Ascending aorta (tissue), 2 donors: ENCODE measurements at regions not wholly inside any gene's neighbourhood (a gene's known extent, or its start where the extent isn't known, plus 50 kb on each side); places are given as distances from the start of the nearest gene placed in this dataset.
"Not testable (repeated sequence)": the region's sequence is repeated elsewhere in the genome, so short reads cannot be mapped to it uniquely, and the experiment has no call there.

Source experiments
- DNase-seq, 2 donors: peaks; one replicate each; pipeline ENCODE4 v3.0.0-alpha.2; 2019; ENCODE audit warnings: low spot score in 2 of 2
- H3K27ac ChIP-seq, 2 donors: fragments of 200-600 bp; sonication (generic); one replicate each; pipeline ENCODE4 v1.5.1; 2016 to 2017; ENCODE audit warnings: mild to moderate bottlenecking in 1 of 2
- H3K27me3 ChIP-seq: fragments of 200-600 bp; sonication (generic); one replicate; pipeline ENCODE4 v1.5.1; 2017
- H3K36me3 ChIP-seq, 2 donors: fragments of 200-600 bp; sonication (generic); one replicate each; pipeline ENCODE4 v1.5.1; 2016
- H3K4me1 ChIP-seq, 2 donors: fragments of 200-600 bp; sonication (generic); one replicate each; pipeline ENCODE4 v1.5.1; 2016 to 2017; ENCODE audit warnings: mild to moderate bottlenecking in 1 of 2
- H3K4me3 ChIP-seq, 2 donors: fragments of 200-600 bp; sonication (generic); one replicate each; pipeline ENCODE4 v1.5.1; 2016 to 2017; ENCODE audit warnings: mild to moderate bottlenecking in 1 of 2
- H3K9me3 ChIP-seq, 2 donors: fragments of 200-600 bp; sonication (generic); one replicate each; pipeline ENCODE4 v1.5.1; 2016
- intact Hi-C: fragments of 100-400 bp; cut with DNase I; formaldehyde crosslinking; loops from one replicate; pipeline ENCODE4 v1.15.1; 2023
- TF ChIP-seq, protein P1 (sequence below), 3 experiments: fragments of 200-600 bp in 2 of 3; fragments of 450-650 bp in 1 of 3; sonication (generic) in 2 of 3; IDR thresholded peaks; one replicate each; pipeline ENCODE4 v1.5.1; 2016 to 2019; ENCODE audit warnings: antibody characterized with exemption in 3 of 3, mild to moderate bottlenecking in 1 of 3, moderate library complexity in 1 of 3

DNA sequence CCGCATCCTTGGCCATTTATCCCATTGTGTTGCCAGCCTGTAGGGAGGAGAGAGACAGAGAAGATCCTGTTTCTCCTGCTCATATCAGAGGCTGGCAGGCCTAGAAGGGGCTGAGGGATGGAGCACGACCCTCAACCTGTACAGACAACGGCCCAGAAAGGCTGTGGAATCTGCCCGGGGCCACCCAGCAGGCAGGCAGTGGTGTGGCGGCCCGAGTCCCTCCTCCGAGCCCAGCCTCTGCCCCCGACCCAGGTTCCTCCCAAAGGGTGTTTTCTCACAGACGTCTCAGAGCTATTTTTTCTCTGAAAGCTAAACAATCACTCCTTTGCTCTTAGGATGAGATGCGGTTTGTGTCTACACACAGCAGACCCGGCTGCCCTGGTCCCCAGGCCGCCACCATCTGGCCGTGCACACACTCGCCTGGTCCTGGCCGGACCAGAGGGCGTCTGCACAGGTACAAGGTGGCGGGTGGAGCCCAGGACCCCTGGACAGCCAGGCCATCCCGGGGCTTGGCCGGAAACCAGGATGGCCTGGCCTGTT is 69.3 kb downstream of the FOXL3 start:
- intact Hi-C loops = no loop called here
- Histone ChIP-seq H3K27me3 (peaks cover 14% of the 10 kb centered on the region), H3K36me3 (no peaks in the 10 kb centered on the region), H3K4me3 (no peak overlapping the region), H3K9me3 (peaks cover 0 to 5% of the 10 kb centered on the region in 2 donors), H3K27ac (no peak overlapping the region), H3K4me1 (no peaks in the 10 kb centered on the region)
- TF ChIP-seq, protein P1, sequence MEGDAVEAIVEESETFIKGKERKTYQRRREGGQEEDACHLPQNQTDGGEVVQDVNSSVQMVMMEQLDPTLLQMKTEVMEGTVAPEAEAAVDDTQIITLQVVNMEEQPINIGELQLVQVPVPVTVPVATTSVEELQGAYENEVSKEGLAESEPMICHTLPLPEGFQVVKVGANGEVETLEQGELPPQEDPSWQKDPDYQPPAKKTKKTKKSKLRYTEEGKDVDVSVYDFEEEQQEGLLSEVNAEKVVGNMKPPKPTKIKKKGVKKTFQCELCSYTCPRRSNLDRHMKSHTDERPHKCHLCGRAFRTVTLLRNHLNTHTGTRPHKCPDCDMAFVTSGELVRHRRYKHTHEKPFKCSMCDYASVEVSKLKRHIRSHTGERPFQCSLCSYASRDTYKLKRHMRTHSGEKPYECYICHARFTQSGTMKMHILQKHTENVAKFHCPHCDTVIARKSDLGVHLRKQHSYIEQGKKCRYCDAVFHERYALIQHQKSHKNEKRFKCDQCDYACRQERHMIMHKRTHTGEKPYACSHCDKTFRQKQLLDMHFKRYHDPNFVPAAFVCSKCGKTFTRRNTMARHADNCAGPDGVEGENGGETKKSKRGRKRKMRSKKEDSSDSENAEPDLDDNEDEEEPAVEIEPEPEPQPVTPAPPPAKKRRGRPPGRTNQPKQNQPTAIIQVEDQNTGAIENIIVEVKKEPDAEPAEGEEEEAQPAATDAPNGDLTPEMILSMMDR (IDR thresholded peaks at IDR 0.05) = no peak
- no peak for DNase-seq

DNA sequence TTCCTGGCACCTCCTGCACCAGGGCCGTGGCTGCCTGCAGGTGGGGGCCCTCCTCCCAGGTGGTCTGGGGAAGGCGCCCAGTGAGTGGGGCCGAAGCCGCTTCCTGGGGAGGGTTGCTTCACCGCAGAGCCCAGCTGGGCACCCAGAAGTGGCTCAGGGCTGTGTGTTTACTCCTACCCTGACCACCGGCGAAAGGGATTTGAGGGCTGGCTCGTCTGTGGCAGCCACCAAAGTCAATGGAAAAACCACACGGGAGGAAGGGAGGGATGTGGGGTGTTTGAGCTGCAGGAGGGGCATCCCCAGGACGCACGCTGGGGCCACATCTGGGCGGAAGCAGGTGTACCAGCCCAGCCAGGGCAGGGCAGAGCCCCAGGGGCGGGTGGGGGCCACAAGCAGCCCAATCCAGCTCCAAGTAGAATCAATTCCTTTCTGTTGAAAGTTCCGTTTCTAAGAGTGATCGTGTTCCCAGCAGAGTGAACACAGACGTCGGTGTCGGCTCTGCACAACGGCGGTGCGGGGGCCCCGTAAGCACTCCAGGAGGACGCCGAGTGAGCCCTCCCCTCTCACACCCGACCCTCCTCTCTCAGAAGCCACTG is 69.9 kb downstream of the FOXL3 start:
- intact Hi-C loops = no loop called here
- Histone ChIP-seq H3K4me1 (no peaks in the 10 kb centered on the region), H3K4me3 (no peak overlapping the region), H3K27me3 (peaks cover 14% of the 10 kb centered on the region), H3K36me3 (no peaks in the 10 kb centered on the region), H3K9me3 (peaks cover 0 to 5% of the 10 kb centered on the region in 2 donors), H3K27ac (no peak overlapping the region)
- no peak for DNase-seq
- TF ChIP-seq, protein P1 (IDR thresholded peaks at IDR 0.05) = no peak

DNA sequence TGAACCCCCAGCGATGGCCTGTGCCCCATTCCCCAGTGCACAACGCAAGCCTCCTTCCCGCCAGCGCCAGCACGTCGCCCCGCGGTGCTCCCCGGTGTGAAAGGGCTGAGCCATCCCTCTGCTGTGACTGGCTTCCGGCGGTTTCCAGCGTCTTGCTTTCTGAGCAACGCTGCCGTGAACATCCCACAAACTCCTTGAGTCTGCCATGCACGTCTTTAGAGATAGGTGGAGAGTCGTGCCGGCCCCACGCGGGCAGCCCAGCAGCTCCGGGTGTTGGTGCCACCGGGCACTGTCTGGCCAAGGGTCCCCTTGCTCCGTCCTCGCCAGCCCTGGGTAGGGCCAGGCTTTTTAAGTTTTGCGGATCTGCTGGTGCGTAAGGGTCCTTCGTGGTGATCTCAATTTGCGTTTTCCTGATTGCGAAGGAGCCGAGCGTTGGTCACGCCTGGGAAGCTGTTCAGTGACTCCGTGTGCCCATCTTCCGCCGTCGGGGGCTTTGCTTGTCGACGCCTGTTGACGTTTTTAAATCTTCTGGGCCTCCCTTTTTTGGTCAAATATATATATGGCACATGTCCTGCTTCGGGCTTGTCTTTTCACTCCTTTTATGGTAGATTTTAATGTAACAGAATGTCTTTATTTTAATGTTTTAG is 70.6 kb downstream of the FOXL3 start:
- Histone ChIP-seq H3K4me1 (no peaks in the 10 kb centered on the region), H3K9me3 (peaks cover 0 to 5% of the 10 kb centered on the region in 2 donors), H3K27ac (no peak overlapping the region), H3K4me3 (no peak overlapping the region), H3K27me3 (peaks cover 14% of the 10 kb centered on the region), H3K36me3 (no peaks in the 10 kb centered on the region)
- no peak for DNase-seq
- TF ChIP-seq, protein P1 (IDR thresholded peaks at IDR 0.05) = no peak
- intact Hi-C loops = no loop called here

DNA sequence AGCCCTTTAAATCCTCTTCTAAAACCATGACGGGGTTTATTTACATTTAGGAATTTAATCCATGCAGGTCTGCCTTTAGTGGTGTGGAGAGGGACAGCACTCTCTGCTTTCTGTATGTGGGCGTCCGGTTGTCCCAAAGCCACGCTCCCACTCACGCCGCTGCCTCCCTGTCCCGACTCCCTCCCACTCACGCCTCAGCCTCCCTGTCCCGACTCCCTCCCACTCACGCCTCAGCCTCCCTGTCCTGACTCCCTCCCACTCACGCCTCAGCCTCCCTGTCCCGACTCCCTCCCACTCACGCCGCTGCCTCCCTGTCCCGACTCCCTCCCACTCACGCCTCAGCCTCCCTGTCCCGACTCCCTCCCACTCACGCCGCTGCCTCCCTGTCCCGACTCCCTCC is 71.2 kb downstream of the FOXL3 start:
- H3K36me3 ChIP-seq, H3K4me3 ChIP-seq, DNase-seq, intact Hi-C loops, H3K4me1 ChIP-seq, H3K9me3 ChIP-seq, H3K27ac ChIP-seq: not testable (repeated sequence)
- peaks cover 14% of the 10 kb centered on the region for H3K27me3 ChIP-seq

DNA sequence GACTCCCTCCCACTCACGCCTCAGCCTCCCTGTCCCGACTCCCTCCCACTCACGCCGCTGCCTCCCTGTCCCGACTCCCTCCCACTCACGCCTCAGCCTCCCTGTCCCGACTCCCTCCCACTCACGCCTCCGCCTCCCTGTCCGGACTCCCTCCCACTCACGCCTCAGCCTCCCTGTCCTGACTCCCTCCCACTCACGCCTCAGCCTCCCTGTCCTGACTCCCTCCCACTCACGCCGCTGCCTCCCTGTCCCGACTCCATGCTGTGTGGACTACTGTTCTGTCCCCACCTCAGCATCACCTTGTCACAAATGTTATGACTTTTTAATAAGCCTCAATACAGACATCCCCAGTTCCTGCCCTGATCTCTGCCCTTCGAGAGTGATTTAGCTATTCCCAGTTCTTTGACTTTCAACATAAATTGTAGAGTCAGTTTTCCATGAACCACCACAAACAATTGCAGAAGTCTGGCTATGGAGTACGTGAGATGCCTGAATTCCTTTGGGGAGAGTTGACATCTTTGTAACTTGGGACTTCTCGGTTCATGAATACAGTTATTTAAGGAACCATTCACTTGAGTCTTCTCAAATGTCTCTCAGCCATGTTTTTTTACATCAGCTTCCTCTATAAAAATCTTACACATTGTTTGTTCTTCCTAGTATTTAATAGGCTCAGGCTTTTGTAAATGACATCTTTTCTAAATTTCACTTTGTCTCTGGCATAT is 71.9 kb downstream of the FOXL3 start:
- Histone ChIP-seq H3K4me3 (peak overlapping the region in 1 of 2 donors; percentile 29), H3K27me3 (peaks cover 14% of the 10 kb centered on the region), H3K27ac (no peak overlapping the region), H3K4me1 (no peaks in the 10 kb centered on the region), H3K36me3 (no peaks in the 10 kb centered on the region), H3K9me3 (peaks cover 0 to 5% of the 10 kb centered on the region in 2 donors)
- intact Hi-C loops = no loop called here
- DNase-seq = no peak
- TF ChIP-seq, protein P1 (IDR thresholded peaks at IDR 0.05) = no peak
